Neutrophil (primary cell): ENCODE measurements at regions not wholly inside any gene's neighbourhood (a gene's known extent, or its start where the extent isn't known, plus 50 kb on each side); places are given as distances from the start of the nearest gene placed in this dataset.

Experiments used
- H3K27ac ChIP-seq: fragments of 200-600 bp; sonication (generic); 2 replicates; pipeline ENCODE4 v1.5.1; 2016; ENCODE audit warnings: mild to moderate bottlenecking, moderate library complexity
- H3K27me3 ChIP-seq: fragments of 200-600 bp; sonication (generic); 2 replicates; pipeline ENCODE4 v1.6.0; 2016; ENCODE audit warnings: mild to moderate bottlenecking
- H3K36me3 ChIP-seq: fragments of 200-600 bp; sonication (generic); 2 replicates; pipeline ENCODE4 v1.5.1; 2017
- H3K4me1 ChIP-seq, 2 experiments: fragments of 200-600 bp in 1 of 2; sonication (generic) in 1 of 2; 1 replicate in 1 of 2; 2 replicates in 1 of 2; pipeline versions ENCODE4 v1.5.1 to v1.6.1; 2013 to 2016; ENCODE audit warnings: low read depth in 1 of 2, low read length in 1 of 2, mild to moderate bottlenecking in 1 of 2, moderate library complexity in 1 of 2; ENCODE audit not compliant: control insufficient read depth in 1 of 2, insufficient read depth in 1 of 2
- H3K4me3 ChIP-seq, 2 experiments: fragments of 200-600 bp in 1 of 2; sonication (generic) in 1 of 2; 1 replicate in 1 of 2; 2 replicates in 1 of 2; pipeline ENCODE4 v1.5.1; 2013 to 2016; ENCODE audit warnings: low read depth in 1 of 2, low read length in 1 of 2, mild to moderate bottlenecking in 1 of 2, moderate library complexity in 1 of 2
- H3K9me3 ChIP-seq: fragments of 200-600 bp; sonication (generic); 2 replicates; pipeline ENCODE4 v1.5.1; 2016
- CTCF ChIP-seq: fragments of 200-600 bp; sonication (generic); IDR thresholded peaks from 2 replicates; pipeline ENCODE4 v1.5.1; 2016; ENCODE audit warnings: antibody characterized with exemption

- Histone ChIP-seq H3K9me3 (no peaks in the 10 kb centered on the region), H3K27me3 (peaks cover 16% of the 10 kb centered on the region), H3K27ac (no peak overlapping the region), H3K4me1 (no peaks in the 10 kb centered on the region), H3K4me3 (no peak overlapping the region), H3K36me3 (no peaks in the 10 kb centered on the region)
- no peak for TF ChIP-seq CTCF
Measured at GRCh38 chr5:174614500-174615135, 109.8 kb upstream of the MSX2 start.

GRCh38 chr5:174616036-174616435 is 108.3 kb upstream of the MSX2 start:
- TF ChIP-seq CTCF = no peak
- Histone ChIP-seq H3K27ac (no peak overlapping the region), H3K27me3 (peaks cover 11% of the 10 kb centered on the region), H3K36me3 (no peaks in the 10 kb centered on the region), H3K4me3 (no peak overlapping the region), H3K9me3 (no peaks in the 10 kb centered on the region), H3K4me1 (no peaks in the 10 kb centered on the region)

DNA sequence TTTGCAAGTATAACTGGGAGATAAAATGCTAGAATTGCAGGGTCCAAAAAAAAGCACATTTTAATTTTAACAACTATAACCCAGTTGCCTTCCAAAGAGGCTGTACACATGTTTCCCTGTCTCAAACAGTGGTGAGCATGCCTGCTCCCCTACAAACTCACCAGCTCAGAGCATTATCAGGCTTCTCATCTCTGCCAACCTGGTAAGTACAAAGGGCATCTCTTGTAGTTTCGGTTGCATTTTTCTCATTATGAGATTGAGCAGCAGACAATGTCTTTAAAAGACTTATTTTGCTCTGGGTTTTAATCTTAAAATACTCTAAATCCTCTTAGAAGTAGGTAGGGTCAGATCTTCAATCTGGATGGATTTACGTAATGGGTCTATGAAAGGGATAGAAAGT is 107.1 kb upstream of the MSX2 start:
- Histone ChIP-seq H3K27ac (no peak overlapping the region), H3K4me3 (no peak overlapping the region), H3K9me3 (no peaks in the 10 kb centered on the region), H3K27me3 (peaks cover 13% of the 10 kb centered on the region), H3K4me1 (no peaks in the 10 kb centered on the region), H3K36me3 (no peaks in the 10 kb centered on the region)
- no peak for TF ChIP-seq CTCF

DNA sequence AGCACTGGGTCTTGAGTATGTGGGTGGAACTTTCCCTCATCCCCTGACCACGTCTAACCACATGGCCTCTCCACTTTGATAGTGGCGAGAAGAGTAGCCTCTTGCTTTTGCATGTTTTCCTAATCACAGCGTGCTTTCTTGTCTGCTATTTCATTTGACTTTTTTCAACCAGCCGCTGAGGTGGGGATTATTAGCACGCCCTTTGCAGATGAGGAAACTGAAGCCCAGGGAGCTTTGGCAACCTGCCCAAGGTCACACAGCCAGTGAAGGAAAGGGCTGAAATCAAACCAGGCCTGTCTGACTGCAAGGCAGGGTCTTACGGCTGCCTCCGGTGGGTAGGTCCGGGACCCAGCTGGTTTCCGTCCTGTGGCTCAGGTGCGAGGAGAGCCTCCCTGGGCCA is 106.5 kb upstream of the MSX2 start:
- TF ChIP-seq CTCF = no peak
- H3K27me3 ChIP-seq = peaks cover 11% of the 10 kb centered on the region
- no peaks in the 10 kb centered on the region for H3K4me1 ChIP-seq
- no peak overlapping the region for H3K4me3 ChIP-seq
- no peak overlapping the region for H3K27ac ChIP-seq
- no peaks in the 10 kb centered on the region for H3K36me3 ChIP-seq
- H3K9me3 ChIP-seq = no peaks in the 10 kb centered on the region

GRCh38 chr5:174618589-174618988 is 105.8 kb upstream of the MSX2 start:
- Histone ChIP-seq H3K9me3 (no peaks in the 10 kb centered on the region), H3K36me3 (no peaks in the 10 kb centered on the region), H3K27ac (no peak overlapping the region), H3K4me3 (no peak overlapping the region), H3K4me1 (no peaks in the 10 kb centered on the region), H3K27me3 (peaks cover 6% of the 10 kb centered on the region)
- TF ChIP-seq CTCF = no peak

DNA sequence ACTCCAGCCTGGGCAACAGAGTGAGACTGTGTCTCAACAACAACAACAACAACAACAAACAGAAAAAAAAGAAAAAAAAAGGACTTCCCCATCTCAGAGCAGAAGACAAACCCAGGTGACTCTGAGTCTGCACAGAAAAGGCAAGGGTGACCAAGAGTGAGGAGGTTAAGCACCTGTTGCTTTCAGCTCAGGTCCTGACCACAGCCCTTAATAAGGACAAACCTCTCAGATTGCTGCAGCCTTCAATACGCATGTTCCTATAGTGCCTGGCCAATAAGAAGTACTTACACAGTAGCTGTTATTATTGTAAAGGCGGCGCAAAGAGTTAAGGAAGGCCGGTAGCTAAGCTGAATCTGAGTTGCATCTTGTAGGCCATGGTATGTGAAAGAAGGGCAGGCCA is 102.3 kb upstream of the MSX2 start:
- H3K27me3 ChIP-seq = peaks cover 6% of the 10 kb centered on the region
- no peak overlapping the region for H3K4me3 ChIP-seq
- H3K27ac ChIP-seq = no peak overlapping the region
- TF ChIP-seq CTCF = no peak
- no peaks in the 10 kb centered on the region for H3K36me3 ChIP-seq
- no peaks in the 10 kb centered on the region for H3K4me1 ChIP-seq
- H3K9me3 ChIP-seq = no peaks in the 10 kb centered on the region
